ENCODE measurements at regions not wholly inside any gene's neighbourhood (a gene's known extent, or its start where the extent isn't known, plus 50 kb on each side); places are given as distances from the start of the nearest gene placed in this dataset.

DNA sequence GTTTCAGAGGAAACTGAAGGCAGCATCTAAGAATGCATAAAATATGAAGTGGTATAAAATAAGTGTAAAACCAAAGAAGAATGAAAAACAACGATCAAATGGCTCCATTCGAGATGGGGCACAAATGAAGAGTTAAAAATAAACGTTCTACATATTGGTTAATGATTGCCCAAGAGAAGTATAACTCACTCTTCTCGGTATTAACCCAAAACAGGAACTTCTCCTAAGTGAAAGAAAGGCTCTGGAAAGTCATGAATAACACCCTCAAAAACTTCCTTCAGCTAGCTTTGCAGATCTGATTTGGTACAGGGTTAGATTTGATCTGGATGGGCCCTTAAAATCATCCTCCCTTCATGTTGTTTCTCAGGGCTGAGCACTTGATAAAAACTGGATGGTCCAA is 94.3 kb upstream of the ADO start:
- no peak for DNase-seq (ENCODE audit: low spot score)

- no peak for DNase-seq (ENCODE audit: low spot score)
These were observed 89.1 kb upstream of the ADO start for GRCh38 chr10:62715383-62715782.

GRCh38 chr10:62718585-62718984 is 85.9 kb upstream of the ADO start:
- no peak for DNase-seq (ENCODE audit: low spot score)

DNA sequence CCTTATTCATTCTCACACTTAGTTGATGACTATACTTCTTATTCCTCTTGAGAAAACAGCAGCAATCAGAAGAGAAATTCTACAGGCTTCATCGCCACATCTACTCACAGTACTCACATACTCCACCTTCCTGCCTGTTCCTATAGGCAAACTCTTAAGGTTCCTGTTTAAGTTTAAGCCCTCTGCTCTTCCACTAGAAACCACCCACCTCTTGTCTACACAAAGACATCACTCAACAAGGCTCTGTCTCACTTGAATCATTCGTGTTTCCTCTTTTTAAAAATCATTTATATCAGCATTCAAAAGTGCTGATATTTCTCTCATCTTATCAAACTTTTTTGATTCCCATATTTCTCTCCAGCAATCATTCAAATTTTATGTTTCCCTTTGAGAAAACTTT is 85.5 kb upstream of the ADO start:
- no peak for DNase-seq (ENCODE audit: low spot score)

DNA sequence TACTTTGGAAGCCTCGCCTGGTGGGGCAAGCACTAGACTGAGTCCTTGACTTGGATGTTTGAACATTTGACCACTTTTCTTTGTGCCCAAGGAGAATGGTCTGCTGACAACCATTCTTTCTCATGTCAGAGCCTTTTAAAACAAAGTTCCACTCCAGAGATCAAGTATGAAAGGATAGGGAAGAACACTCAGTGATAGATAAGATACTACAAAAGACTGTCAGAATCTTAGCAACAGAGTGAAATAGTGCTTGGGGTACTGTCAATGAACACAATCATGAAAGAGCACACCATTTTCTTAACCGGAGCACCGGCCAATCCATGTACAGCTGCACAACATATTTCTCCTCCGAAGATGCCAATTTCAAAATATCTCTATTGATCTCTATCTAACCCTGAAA is 82.8 kb upstream of the ADO start:
- DNase-seq (ENCODE audit: low spot score): no peak

- no peak for DNase-seq (ENCODE audit: low spot score)
These were observed 81.1 kb upstream of the ADO start for GRCh38 chr10:62723375-62723774.

GRCh38 chr10:62724465-62724864 is 80.1 kb upstream of the ADO start:
- DNase-seq (ENCODE audit: low spot score): no peak

- DNase-seq (ENCODE audit: low spot score): no peak
These were observed 78.4 kb upstream of the ADO start for GRCh38 chr10:62726142-62726541.

- no peak for DNase-seq (ENCODE audit: low spot score)
These were observed 77.9 kb upstream of the ADO start for GRCh38 chr10:62726638-62727037.

- DNase-seq (ENCODE audit: low spot score): no peak
These were observed 76.6 kb upstream of the ADO start for GRCh38 chr10:62727934-62728333.

DNA sequence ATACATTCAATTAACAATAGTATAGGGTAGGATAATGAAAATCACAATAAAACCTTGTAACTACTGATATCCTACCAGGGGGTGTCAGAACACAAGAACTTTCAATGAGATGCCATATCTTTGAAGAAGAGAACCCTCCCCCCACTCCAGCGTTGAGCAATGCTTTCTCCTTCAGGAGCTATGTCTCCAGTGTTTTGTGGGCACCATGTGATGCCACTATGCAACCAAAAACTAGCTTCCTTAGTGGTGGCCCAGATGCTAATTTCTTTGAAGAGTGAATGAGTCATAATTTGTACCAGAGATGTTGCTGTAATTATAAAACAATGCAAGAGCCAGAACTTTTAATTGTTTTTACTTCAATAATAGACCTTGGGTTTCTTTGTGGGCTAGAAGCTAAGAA is 76.0 kb upstream of the ADO start:
- DNase-seq (ENCODE audit: low spot score): peak; percentile 21

- peak; percentile 52 for DNase-seq (ENCODE audit: low spot score)
These were observed 71.5 kb upstream of the ADO start for GRCh38 chr10:62732841-62733653.

GRCh38 chr10:62733654-62734293 is 70.7 kb upstream of the ADO start:
- DNase-seq (ENCODE audit: low spot score): no peak

GRCh38 chr10:62734781-62735463 is 69.6 kb upstream of the ADO start:
- no peak for DNase-seq (ENCODE audit: low spot score)

- peak; percentile 41 for DNase-seq (ENCODE audit: low spot score)
These were observed 68.9 kb upstream of the ADO start for GRCh38 chr10:62735464-62736167.

DNA sequence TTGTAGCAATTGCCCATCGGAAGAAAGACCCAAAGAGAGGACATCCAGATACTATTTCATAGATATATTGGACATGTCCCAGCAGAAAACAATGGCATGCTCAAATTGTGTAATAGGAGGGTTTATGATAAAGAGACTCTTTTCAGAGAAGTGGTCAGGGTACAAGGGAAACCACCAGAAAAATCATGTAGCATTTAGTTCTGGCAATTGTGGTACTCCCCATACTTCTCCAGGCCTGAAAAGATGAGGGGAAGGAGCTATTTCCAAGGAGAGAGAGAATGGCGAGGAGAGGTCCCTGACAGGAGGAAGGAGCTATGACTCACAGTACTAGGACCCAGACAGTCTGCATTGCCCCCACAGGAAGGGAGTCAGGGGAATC is 68.4 kb upstream of the ADO start:
- no peak for DNase-seq (ENCODE audit: low spot score)

- peak; percentile 64 for DNase-seq (ENCODE audit: low spot score)
These were observed 65.6 kb upstream of the ADO start for GRCh38 chr10:62738916-62739315.

GRCh38 chr10:62740885-62741745 is 63.4 kb upstream of the ADO start:
- DNase-seq (ENCODE audit: low spot score): no peak

DNA sequence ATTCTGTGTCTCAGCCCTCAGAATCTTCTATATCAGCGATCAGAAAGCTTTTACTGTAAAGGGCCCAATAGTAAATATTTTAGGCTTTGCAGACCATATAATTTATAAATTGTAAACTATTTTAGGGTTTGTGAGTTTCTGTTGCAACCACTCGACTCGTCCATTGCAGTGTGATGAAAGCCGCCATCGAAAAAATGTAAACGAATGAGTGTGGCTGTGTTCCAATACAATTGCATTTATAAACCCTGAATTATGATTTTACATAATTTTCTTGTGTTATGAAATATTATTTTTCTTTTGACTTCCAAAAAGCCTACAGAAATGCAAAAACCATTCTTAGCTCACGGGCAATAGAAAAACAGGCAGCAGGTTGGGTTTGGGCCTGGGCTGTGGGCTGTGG is 62.5 kb upstream of the ADO start:
- DNase-seq (ENCODE audit: low spot score): no peak

- DNase-seq (ENCODE audit: low spot score): no peak
These were observed 61.9 kb upstream of the ADO start for GRCh38 chr10:62742536-62743061.

DNA sequence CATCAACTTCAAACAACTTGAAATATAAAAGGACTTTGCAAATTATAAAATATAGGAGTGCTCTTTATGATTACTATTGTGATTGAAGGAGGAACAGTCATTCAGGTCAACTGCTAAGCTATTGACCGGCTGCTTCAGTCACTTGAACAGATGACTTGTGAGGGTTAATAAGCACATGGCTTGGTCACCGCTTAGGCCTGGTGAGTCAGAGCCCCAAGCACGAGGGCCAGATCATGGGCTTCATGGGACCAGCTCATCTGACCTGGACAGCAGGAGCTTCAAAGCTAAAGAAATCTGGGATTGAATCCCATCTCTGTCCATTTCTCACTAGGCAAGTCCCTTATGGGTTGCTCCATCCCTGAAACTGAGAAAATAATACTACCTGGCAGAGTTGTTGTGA is 60.4 kb upstream of the ADO start:
- peak; percentile 27 for DNase-seq (ENCODE audit: low spot score)
